DMS53 treated with DMSO at 0.1 percent for 48 hours (cell line): ENCODE measurements at regions not wholly inside any gene's neighbourhood (a gene's known extent, or its start where the extent isn't known, plus 50 kb on each side); places are given as distances from the start of the nearest gene placed in this dataset.
"Not testable (repeated sequence)": the region's sequence is repeated elsewhere in the genome, so short reads cannot be mapped to it uniquely, and the experiment has no call there.

Experiments used
- DNase-seq: peaks from one replicate; lab custom pipeline; 2025; ENCODE audit not compliant: unreplicated experiment; lab: John Stamatoyannopoulos, UW

GRCh38 chr11:34830648-34831047 is 85.5 kb downstream of the APIP start:
- peak; percentile 41 for DNase-seq

DNA sequence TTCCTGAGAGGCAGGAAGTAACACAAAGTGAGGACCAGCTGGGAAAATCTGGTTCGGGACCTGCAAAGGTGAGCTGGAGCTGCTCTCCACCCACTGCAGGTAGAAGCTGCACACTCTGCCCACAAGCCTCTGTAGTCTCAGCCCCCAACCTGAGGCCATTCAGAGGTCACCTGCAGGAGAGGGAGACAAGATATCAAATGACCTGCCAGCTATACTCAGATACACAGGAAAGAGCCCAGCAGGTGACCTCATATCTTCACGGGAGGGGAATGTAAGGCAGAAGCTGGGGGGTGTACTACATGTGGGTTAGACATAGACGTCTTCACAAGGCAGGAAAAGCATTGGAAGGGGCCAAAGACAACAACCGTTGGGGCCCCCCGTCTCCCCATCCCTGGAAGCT is 86.1 kb downstream of the APIP start:
- DNase-seq = peak; percentile 44

DNA sequence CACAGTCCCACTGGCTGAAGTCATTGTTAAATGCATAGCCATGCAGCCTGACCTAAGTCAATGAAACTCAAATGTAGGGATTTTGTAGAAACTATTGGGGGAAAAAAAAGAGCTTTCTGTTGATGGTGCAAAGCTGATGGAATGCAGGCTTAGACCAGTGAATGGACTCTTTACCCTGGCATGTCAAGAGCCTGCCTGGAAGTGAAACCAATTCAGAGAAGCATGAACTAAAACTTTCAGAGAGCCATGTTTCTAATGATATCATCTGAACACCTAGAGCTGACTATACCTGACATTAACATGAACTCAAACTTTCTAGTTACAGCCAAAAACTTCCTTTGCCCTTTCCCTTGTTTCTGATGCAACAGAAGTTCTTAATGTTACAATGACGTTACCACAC is 89.0 kb downstream of the APIP start:
- DNase-seq = no peak

- DNase-seq = no peak
Observed at GRCh38 chr11:34826384-34826726, 89.8 kb downstream of the APIP start.

GRCh38 chr11:34825670-34826383 is 90.4 kb downstream of the APIP start:
- DNase-seq = peak; percentile 96

DNA sequence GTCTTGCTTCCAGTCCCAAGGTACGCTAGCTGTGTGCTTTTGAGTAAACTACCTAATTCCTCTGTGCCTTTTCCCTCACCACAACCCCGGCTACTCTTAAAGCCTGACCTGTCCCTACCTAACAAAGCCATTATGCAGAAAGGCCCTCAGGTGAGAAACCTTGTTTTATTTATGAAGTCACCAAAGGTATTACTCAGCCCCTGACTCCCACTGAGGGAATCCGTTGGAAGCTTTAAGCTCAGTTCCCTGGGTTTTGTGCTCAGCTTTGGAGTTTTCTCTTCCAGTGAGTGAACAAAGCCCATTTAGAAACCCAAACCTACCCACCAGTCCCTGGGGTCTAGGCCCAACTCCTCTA is 90.9 kb downstream of the APIP start:
- no peak for DNase-seq

- DNase-seq = peak; percentile 55
Observed at GRCh38 chr11:34824425-34824824, 91.8 kb downstream of the APIP start.

- no peak for DNase-seq
Observed at GRCh38 chr11:34823639-34824038, 92.5 kb downstream of the APIP start.

DNA sequence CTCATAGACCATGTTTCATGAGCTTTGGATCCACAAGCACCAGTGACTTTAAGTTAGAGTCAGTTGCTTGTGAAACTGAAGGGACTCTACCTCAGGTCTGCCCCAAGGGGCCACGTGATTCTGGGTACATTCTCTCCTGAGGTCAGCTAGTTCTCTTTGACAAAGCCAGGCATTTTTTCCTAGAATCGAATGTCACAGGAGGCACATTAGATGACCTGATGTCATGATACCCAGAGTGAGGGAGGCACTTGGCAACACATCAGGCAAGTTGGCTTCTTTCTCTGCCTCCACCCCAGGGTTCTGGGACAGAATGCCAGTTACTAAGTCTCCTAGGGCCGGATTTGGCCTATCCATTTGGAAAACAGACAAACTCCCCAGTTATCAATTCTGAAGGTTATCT is 93.0 kb downstream of the APIP start:
- no peak for DNase-seq

GRCh38 chr11:34819740-34820482 is 96.3 kb downstream of the APIP start:
- DNase-seq = no peak

DNA sequence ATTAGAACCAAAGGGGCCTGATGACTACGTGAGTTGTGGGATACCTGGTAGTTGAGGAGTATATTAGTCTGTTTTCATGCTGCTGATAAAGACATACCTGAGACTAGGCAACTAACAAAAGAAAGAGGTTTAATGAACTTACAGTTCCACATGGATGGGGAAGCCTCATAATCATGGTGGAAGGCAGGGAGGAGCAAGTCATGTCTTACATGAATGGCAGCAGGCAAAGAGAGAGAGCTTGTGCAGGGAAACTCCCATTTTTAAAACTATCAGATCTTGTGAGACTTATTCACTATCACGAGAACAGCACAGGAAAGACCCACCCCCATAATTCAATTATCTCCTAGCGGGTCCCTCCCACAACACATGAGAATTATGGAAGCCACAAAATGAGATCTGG is 98.4 kb downstream of the APIP start:
- DNase-seq = not testable (repeated sequence)

- no peak for DNase-seq
Observed at GRCh38 chr11:34816698-34817213, 99.4 kb downstream of the APIP start.

DNA sequence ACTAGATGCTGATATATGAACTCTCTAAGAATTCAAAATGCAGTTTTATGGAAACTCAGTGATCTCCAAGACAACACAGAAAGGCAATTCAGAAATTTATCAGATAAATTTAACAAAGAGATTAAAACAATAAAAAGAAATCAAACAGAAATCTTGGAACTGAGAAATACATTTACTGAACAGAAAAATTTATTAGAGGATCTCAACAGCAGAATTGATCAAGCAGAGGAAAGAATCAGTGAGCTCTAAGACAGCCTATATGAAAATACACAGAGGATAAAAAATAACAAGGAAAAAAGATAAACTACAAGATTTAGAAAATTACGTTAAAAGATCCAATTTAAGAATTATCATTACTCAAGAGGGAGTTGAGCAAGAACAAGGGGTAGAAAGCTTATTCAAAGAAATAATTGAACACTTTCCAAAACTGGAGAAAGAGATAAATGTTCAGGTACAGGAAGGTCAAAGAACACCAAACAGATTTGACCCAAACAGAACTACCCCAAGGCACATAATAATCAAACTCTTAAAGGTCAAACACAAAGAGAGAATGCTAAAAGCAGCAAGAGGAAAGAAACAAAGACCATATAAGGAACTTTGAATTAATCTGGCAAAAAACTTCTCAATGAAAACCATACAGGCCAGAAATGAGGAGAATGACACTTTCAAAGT is 103.1 kb downstream of the APIP start:
- DNase-seq = no peak

- no peak for DNase-seq
Observed at GRCh38 chr11:34811858-34812257, 104.3 kb downstream of the APIP start.

- no peak for DNase-seq
Observed at GRCh38 chr11:34810107-34810562, 106.0 kb downstream of the APIP start.

GRCh38 chr11:34809191-34810106 is 106.7 kb downstream of the APIP start:
- no peak for DNase-seq

DNA sequence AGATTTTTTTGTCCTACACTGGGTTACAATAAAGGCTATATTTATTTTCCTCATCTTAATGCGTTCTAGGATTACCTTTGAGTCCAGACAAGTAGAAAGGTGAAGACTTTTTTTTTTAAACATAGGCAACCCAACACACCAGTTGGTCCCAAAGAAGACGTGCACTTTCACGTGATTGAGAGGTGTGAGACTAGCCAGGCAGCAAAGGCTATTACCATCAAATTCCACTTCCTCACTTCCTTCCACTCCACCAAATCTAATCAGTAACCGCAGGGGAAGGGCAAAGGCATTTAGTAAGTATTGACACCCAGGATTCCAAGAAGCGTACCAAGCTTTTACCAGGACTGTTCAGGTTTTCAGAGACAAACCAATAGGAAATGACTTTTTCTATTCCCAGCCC is 109.3 kb downstream of the APIP start:
- no peak for DNase-seq

DNA sequence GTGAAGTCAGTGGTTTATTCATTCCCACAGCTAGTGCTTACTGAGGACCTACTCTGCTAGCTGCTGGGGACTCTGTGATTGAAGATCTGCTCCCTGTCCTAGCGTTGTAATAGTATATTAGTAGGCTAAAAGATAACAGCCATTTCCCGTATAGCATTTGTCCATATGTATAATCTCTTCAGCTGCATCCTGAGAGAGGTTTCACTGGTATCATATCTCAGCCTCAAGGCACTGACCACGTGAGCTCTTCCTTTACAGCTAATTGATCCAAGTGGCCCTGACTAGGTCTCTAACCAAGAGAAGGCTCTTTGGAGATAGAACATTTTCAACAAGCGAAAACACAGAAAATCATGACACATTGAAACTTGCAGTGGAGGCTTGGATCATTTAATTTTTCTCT is 110.2 kb downstream of the APIP start:
- no peak for DNase-seq

GRCh38 chr11:34799848-34800247 is 116.3 kb downstream of the APIP start:
- DNase-seq = no peak

GRCh38 chr11:34798985-34799384 is 117.2 kb downstream of the APIP start:
- peak; percentile 6 for DNase-seq

DNA sequence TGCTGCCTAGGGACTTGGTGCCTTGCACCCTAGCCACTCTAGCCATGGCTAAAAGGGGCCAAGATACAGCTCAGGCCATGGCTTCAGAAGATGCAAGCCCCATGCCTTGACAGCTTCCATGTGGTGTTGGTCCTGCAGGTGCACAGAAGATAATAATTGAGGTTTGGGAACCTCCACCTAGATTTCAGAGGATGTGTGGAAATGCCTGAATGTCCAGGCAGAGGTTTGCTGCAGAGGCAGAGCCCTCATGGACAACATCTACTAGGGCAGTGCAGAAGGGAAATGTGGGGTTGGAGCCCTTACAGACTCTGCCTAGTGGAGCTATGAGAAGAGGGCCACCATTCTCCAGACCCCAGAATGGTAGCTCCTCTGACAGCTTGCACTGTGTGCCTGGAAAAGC is 118.7 kb downstream of the APIP start:
- DNase-seq = not testable (repeated sequence)
